ENCODE measurements at regions not wholly inside any gene's neighbourhood (a gene's known extent, or its start where the extent isn't known, plus 50 kb on each side); places are given as distances from the start of the nearest gene placed in this dataset.

DNA sequence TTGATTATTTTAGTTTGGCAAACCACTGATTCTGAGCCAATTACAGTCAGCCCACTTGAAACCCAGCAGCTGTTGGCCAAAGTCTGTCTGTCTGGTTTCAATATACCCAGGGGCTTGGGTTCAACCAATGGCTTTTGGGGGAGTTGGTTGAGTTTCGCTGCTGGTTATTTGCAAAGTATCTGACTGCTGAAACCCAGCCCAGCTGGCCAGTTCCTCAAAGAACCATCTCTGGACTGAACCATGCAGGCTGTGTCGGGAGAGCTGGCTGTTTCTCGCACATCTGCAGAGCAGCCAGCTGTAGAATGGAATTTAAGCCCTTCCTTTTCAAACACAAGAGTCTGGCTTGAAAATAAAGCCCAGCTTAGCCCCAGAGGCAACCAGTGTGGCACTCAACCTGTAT lies 66.0 kb upstream of the PAX7 start:
- TF ChIP-seq POLR2A (IDR thresholded peaks at IDR 0.05; ENCODE audit: low read length) (no peak), GATA1 (IDR thresholded peaks at IDR 0.05; ENCODE audit: low read depth, low read length) (no peak)
